ENCODE measurements at regions not wholly inside any gene's neighbourhood (a gene's known extent, or its start where the extent isn't known, plus 50 kb on each side); places are given as distances from the start of the nearest gene placed in this dataset.
A peak's percentile ranks its signal among the peaks of the same experiment; 100 is the strongest.

- peaks cover under 1 to 4% (median under 1%) of the 10 kb centered on the region in 3 donors for H3K27me3 Mint-ChIP-seq (ENCODE audit: low read depth in 3 of 3)
- H3K9ac ChIP-seq (ENCODE audit: insufficient read depth, low read length, poor library complexity, severe bottlenecking) = no peak overlapping the region
- H3K9me3 Mint-ChIP-seq = peaks cover 0 to 2% (median 1%) of the 10 kb centered on the region in 7 donors
- H3K27me3 ChIP-seq (ENCODE audit: control insufficient read depth in 2 of 2, insufficient read depth in 2 of 2, low read length in 2 of 2) = no peaks in the 10 kb centered on the region
- no peak overlapping the region for H3K4me2 ChIP-seq (replicated peaks; ENCODE audit: extremely low read depth, low read length, poor library complexity, severe bottlenecking)
- H3K36me3 ChIP-seq (replicated peaks in 1 of 2; ENCODE audit: control insufficient read depth in 1 of 2, insufficient read depth in 2 of 2, low read length in 2 of 2) = no peaks in the 10 kb centered on the region
- no peak overlapping the region for H2AFZ ChIP-seq (ENCODE audit: insufficient read depth, low read depth, low read length, poor library complexity, severe bottlenecking)
- peaks cover 33 to 38% of the 10 kb centered on the region in 2 donors for H3K4me1 ChIP-seq (ENCODE audit: control insufficient read depth in 1 of 2, insufficient read depth in 2 of 2, low read length in 2 of 2)
- H3K36me3 Mint-ChIP-seq = no peaks in the 10 kb centered on the region
- no peak overlapping the region for H3K27ac ChIP-seq (ENCODE audit: low read depth in 1 of 2, low read length in 2 of 2)
- H3K9me3 ChIP-seq (replicated peaks in 1 of 2; ENCODE audit: control insufficient read depth in 1 of 2, insufficient read depth in 1 of 2, low read length in 2 of 2) = no peaks in the 10 kb centered on the region
- no peak for DNase-seq
- no peak overlapping the region for H3K27ac Mint-ChIP-seq
- H3K4me3 ChIP-seq (replicated peaks in 1 of 3; ENCODE audit: low read depth in 2 of 3, low read length in 3 of 3) = no peak overlapping the region
- no peaks in the 10 kb centered on the region for H3K79me2 ChIP-seq (ENCODE audit: insufficient read depth, low read length)
- no peaks in the 10 kb centered on the region for H4K20me1 ChIP-seq (ENCODE audit: insufficient read depth, low read length)
- no peak for TF ChIP-seq CTCF (IDR thresholded peaks at IDR 0.05)
- H3K4me1 Mint-ChIP-seq = peaks cover 40% of the 10 kb centered on the region
- intact Hi-C loops (cut with micrococcal nuclease) = no loop called here
- no peak overlapping the region for H3K4me3 Mint-ChIP-seq
Observed at GRCh38 chr1:181150842-181151241, 62.3 kb downstream of the IER5 start.

DNA sequence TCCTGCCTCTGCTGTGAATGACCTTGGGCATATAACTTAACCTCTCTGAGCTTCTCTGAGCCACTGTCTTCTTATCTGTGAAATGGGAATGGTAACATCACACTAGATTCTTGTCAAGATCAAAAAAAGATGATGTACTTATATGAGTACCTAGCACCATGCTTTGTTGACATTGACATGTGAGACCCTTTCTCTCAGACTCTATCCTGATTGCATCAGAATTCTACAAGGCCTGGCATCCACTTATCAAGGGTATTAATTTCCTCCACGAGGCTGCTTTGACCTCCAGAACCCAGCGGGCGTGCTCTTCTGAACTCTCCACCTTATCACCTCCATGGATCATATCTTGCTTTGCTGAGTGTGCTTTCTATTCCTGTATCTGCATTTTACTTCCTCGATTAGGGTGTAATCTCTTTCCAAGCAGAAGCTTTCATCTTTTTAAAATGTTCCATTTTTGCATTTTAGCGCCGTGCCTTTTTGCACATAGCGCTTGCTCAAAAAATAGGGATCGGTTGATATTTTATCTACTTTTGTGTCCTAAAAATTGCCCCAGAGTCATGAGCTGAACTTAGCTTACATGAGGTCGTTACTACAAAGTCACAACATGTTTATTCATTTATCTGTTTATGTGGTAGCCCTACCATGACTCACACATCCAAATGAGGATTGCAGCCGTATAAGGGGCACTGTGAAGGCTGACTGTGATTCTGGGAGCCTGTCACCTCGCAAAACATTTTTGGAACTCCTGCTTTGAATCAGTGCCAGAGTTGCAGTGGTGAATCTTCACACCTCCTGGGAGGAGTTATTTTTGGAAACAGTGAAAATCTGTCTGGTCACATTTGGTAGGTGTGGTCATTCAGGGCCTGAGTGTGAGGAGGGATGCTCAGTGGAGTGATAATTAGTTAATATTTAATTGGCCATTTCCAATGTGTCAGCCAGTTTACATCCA, 63.2 kb downstream of the IER5 start:
- TF ChIP-seq CTCF (IDR thresholded peaks at IDR 0.05) = no peak
- Histone ChIP-seq H3K27me3 (ENCODE audit: control insufficient read depth in 2 of 2, insufficient read depth in 2 of 2, low read length in 2 of 2) (no peaks in the 10 kb centered on the region), H2AFZ (ENCODE audit: insufficient read depth, low read depth, low read length, poor library complexity, severe bottlenecking) (no peak overlapping the region), H3K36me3 (replicated peaks in 1 of 2; ENCODE audit: control insufficient read depth in 1 of 2, insufficient read depth in 2 of 2, low read length in 2 of 2) (no peaks in the 10 kb centered on the region), H3K9me3 (replicated peaks in 1 of 2; ENCODE audit: control insufficient read depth in 1 of 2, insufficient read depth in 1 of 2, low read length in 2 of 2) (no peaks in the 10 kb centered on the region), H3K4me2 (replicated peaks; ENCODE audit: extremely low read depth, low read length, poor library complexity, severe bottlenecking) (no peak overlapping the region), H3K27ac (ENCODE audit: low read depth in 1 of 2, low read length in 2 of 2) (no peak overlapping the region), H3K79me2 (ENCODE audit: insufficient read depth, low read length) (no peaks in the 10 kb centered on the region), H3K4me1 (ENCODE audit: control insufficient read depth in 1 of 2, insufficient read depth in 2 of 2, low read length in 2 of 2) (peaks cover 33 to 38% of the 10 kb centered on the region in 2 donors), H3K4me3 (replicated peaks in 1 of 3; ENCODE audit: low read depth in 2 of 3, low read length in 3 of 3) (no peak overlapping the region), H4K20me1 (ENCODE audit: insufficient read depth, low read length) (no peaks in the 10 kb centered on the region), H3K9ac (ENCODE audit: insufficient read depth, low read length, poor library complexity, severe bottlenecking) (no peak overlapping the region)
- peaks cover 3 to 6% (median 4%) of the 10 kb centered on the region in 3 donors for H3K27me3 Mint-ChIP-seq (ENCODE audit: low read depth in 3 of 3)
- DNase-seq = peak in 1 of 3 donors; percentile 25
- H3K9me3 Mint-ChIP-seq = peaks cover 0 to 4% (median 0%) of the 10 kb centered on the region in 7 donors
- H3K4me1 Mint-ChIP-seq = peaks cover 41% of the 10 kb centered on the region
- H3K4me3 Mint-ChIP-seq = no peak overlapping the region
- intact Hi-C loops (cut with micrococcal nuclease) = no loop called here
- peak overlapping the region in 4 of 7 donors; percentile 3 to 61 (median 48) for H3K27ac Mint-ChIP-seq
- 53% methylated on average over 7 of the region's 11 CpGs for WGBS (ENCODE audit: insufficient coverage)
- no peaks in the 10 kb centered on the region for H3K36me3 Mint-ChIP-seq

Data from CD14-positive monocyte (primary cell).